ENCODE measurements at regions not wholly inside any gene's neighbourhood (a gene's known extent, or its start where the extent isn't known, plus 50 kb on each side); places are given as distances from the start of the nearest gene placed in this dataset.

DNA sequence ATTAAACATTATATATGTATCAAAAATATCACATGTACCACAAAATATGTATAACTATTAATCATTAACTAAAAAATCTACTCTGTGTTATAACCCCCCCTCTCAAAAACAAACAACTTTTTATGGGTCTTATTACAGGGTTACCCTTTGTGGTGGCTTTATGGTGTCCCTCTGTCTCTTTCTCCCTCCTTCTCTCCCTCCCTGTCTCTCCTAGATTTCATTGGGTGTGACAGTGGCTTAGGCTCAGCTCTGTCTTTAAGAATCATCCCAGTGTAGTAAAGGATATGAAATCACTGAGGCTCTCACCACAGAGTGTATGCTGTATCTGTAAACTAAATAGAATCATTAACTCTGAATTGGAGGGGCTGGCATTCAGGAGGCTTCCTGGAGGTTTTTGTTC is 93.7 kb downstream of the TDRD15 start:
- TF ChIP-seq POLR2A (IDR thresholded peaks at IDR 0.05; ENCODE audit: low read depth, low read length) (no peak), POLR2AphosphoS5 (IDR thresholded peaks at IDR 0.05; ENCODE audit: low read depth, low read length) (no peak)
